Thoracic aorta (tissue), 2 donors: ENCODE measurements at regions not wholly inside any gene's neighbourhood (a gene's known extent, or its start where the extent isn't known, plus 50 kb on each side); places are given as distances from the start of the nearest gene placed in this dataset.

Experiments
- ATAC-seq: fragments of 150-250 bp; one replicate; pipeline ENCODE4 v1.8.0; 2017; ENCODE audit warnings: low read depth; ENCODE audit not compliant: insufficient number of reproducible peaks, low FRiP score
- DNase-seq: peaks from one replicate; pipeline ENCODE4 v3.0.0-alpha.2; 2020; ENCODE audit warnings: low spot score
- H3K27ac ChIP-seq, 2 donors: fragments of 200-600 bp; sonication (generic); 1 replicate in 1 of 2; 2 replicates in 1 of 2; pipeline ENCODE4 v1.5.1; 2016; ENCODE audit warnings: mild to moderate bottlenecking in 2 of 2, moderate library complexity in 2 of 2
- H3K27me3 ChIP-seq: fragments of 200-600 bp; sonication (generic); replicated peaks from 2 replicates; pipeline ENCODE4 v1.6.0; 2016; ENCODE audit warnings: mild to moderate bottlenecking; ENCODE audit not compliant: insufficient read depth
- H3K36me3 ChIP-seq: fragments of 200-600 bp; sonication (generic); one replicate; pipeline ENCODE4 v1.5.1; 2016
- H3K4me1 ChIP-seq, 2 donors: fragments of 200-600 bp; sonication (generic); 1 replicate in 1 of 2; 2 replicates in 1 of 2; pipeline versions ENCODE4 v1.5.1 to v1.6.0; 2016; ENCODE audit warnings: low read depth in 2 of 2, mild to moderate bottlenecking in 1 of 2; ENCODE audit not compliant: control insufficient read depth in 1 of 2
- H3K4me3 ChIP-seq: fragments of 200-600 bp; sonication (generic); 2 replicates; pipeline ENCODE4 v1.5.1; 2016; ENCODE audit warnings: mild to moderate bottlenecking
- H3K9me3 ChIP-seq: fragments of 200-600 bp; sonication (generic); 2 replicates; pipeline ENCODE4 v1.5.1; 2016
- TF ChIP-seq, protein P1 (sequence below): fragments of 200-600 bp; sonication (generic); IDR thresholded peaks from one replicate; pipeline ENCODE4 v1.5.1; 2019; ENCODE audit warnings: antibody characterized with exemption

DNA sequence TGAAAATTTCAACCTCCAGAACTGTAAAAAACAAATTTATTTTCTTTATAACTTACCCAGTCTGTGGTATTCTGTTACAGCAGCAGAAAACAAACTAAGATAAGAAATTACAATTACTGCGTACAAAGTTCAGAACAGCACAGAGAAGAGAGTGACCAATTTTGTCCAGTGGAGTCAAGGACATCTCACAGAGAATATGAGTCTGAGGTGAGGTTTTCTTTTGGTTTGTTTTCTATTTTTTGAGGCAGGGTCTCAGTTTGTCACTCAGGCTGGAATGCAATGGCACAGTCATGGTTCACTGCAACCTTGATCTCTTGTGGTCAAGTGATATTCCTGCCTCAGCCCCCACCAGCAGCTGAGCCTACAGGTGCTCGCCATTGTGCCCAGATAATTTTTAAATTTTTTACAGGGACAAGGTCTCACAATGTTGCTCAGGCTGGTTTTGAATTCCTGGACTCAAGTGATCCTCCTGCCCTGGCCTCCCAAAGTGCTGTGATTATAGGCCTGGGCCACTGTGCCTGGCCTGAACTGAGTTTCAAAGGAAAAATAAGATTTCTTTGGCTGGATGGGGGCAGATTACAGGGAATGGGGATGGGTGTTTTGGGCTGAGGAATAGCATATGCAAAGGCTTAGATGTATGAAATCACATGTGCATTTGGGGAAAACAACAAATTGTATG is 201.1 kb upstream of the USP24 start:
- no peaks in the 10 kb centered on the region for H3K27me3 ChIP-seq
- no peaks in the 10 kb centered on the region for H3K4me1 ChIP-seq
- H3K4me3 ChIP-seq: no peak overlapping the region
- ATAC-seq: no peak
- no peak for DNase-seq
- TF ChIP-seq, protein P1, sequence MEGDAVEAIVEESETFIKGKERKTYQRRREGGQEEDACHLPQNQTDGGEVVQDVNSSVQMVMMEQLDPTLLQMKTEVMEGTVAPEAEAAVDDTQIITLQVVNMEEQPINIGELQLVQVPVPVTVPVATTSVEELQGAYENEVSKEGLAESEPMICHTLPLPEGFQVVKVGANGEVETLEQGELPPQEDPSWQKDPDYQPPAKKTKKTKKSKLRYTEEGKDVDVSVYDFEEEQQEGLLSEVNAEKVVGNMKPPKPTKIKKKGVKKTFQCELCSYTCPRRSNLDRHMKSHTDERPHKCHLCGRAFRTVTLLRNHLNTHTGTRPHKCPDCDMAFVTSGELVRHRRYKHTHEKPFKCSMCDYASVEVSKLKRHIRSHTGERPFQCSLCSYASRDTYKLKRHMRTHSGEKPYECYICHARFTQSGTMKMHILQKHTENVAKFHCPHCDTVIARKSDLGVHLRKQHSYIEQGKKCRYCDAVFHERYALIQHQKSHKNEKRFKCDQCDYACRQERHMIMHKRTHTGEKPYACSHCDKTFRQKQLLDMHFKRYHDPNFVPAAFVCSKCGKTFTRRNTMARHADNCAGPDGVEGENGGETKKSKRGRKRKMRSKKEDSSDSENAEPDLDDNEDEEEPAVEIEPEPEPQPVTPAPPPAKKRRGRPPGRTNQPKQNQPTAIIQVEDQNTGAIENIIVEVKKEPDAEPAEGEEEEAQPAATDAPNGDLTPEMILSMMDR: no peak
- H3K9me3 ChIP-seq: no peaks in the 10 kb centered on the region
- no peaks in the 10 kb centered on the region for H3K36me3 ChIP-seq
- H3K27ac ChIP-seq: no peak overlapping the region

DNA sequence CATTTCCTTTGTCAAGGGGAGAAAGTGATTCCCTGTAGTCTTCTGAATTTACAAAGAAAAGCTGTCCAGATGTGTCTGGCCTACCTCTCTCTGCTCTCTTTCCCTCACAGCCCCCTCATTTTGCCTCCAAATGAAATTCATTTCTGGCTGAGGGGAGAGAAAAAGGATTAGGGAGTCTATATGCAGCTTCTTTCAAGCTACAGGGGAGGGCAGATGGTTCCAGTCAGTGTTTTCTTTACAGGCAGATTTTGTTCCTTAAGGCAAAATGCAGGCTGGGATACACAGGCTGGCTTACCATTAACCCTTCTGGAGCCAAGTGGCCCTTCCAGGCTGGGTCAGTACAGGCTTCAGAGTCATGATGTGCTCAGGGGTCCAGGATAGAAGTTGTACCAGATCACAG is 198.1 kb upstream of the USP24 start:
- Histone ChIP-seq H3K4me3 (no peak overlapping the region), H3K27ac (no peak overlapping the region), H3K9me3 (no peaks in the 10 kb centered on the region), H3K36me3 (no peaks in the 10 kb centered on the region), H3K4me1 (no peaks in the 10 kb centered on the region), H3K27me3 (no peaks in the 10 kb centered on the region)
- TF ChIP-seq, protein P1: no peak
- no peak for ATAC-seq
- DNase-seq: no peak

DNA sequence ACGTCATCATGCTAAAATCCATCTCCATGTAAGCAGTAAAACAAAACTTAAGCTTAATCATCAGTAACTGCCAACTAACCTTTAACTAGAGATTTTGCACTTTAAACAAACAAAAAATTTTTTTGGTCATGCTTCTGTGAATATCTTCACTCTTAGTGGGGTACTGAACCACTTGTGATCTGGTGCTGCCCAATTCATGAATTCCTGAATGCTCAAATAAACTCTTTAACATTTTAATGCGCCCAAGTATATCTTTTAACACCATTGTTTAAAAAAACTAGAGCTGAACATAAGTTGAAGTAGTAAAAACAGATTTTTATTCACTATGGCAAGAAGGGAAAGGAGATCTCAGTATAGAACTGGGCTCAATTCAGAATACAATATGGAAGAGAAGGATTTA is 196.9 kb upstream of the USP24 start:
- no peaks in the 10 kb centered on the region for H3K4me1 ChIP-seq
- no peak for DNase-seq
- H3K27me3 ChIP-seq: no peaks in the 10 kb centered on the region
- H3K27ac ChIP-seq: no peak overlapping the region
- no peak overlapping the region for H3K4me3 ChIP-seq
- no peak for ATAC-seq
- no peaks in the 10 kb centered on the region for H3K36me3 ChIP-seq
- TF ChIP-seq, protein P1: no peak
- H3K9me3 ChIP-seq: no peaks in the 10 kb centered on the region

DNA sequence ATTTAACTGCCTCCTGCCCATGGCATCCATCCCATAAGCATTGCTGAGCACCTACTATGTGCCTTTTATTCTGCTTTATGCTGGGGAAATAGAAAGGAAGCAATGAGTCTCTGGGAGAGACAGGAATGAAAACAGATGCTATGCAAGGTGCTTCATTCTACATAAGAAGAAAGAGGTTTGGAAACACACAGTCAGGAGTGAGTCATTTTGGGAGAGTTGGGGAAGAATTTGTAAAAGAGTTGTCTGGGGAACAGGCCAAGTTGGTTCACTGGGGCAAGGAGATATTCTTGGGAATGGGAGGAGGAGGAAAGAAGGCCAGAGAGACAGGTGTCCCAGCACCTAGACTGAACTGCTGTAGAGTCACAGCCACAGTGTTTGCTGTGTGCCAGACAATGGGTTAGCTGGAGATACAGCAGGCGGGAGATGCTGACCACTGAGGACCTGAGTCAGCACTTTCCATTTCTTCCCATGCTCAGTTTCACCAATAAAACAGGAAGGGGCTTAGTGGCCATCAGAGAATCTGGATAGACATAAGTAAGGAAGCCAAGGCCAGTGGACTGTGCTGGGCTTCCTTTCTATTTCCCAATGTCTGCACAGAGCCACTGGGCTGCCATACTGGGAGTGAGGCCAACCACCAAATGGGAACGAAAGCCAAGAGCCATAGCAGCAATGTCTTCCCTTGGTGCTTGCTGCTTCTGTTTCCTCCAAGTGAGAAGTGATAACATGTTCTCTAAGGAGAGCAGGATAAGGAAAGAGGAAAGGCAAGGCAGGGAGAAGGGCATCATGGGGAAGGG is 187.7 kb upstream of the USP24 start:
- Histone ChIP-seq H3K4me3 (no peak overlapping the region), H3K36me3 (no peaks in the 10 kb centered on the region), H3K27me3 (no peaks in the 10 kb centered on the region), H3K27ac (no peak overlapping the region), H3K4me1 (peaks cover 0 to 6% of the 10 kb centered on the region in 2 donors), H3K9me3 (no peaks in the 10 kb centered on the region)
- TF ChIP-seq, protein P1: no peak
- no peak for DNase-seq
- ATAC-seq: no peak

DNA sequence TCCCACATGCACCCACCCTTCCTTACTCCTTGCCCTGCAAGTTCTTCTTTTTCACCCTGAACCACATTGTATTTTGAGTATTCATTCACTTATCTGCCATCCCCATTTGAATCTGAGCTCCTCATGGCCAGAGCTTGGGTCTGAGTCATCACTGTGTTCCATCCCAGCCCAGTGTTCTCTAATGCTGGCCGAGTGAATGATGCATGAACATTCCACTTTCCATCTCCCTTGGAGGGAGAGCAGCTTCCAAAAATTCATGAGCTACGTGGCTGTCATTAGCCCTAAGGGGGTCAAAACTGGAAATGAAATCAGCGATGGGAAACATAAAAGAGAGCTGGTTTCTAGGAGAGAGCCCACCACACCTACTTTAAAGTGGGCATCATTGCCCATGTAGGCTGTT is 187.0 kb upstream of the USP24 start:
- ATAC-seq (no peak), DNase-seq (no peak)
- Histone ChIP-seq H3K4me1 (peaks cover 0 to 6% of the 10 kb centered on the region in 2 donors), H3K9me3 (no peaks in the 10 kb centered on the region), H3K36me3 (no peaks in the 10 kb centered on the region), H3K4me3 (no peak overlapping the region), H3K27ac (no peak overlapping the region), H3K27me3 (no peaks in the 10 kb centered on the region)
- TF ChIP-seq, protein P1: no peak
